Medulla oblongata (tissue), 1 donor: ENCODE measurements at regions not wholly inside any gene's neighbourhood (a gene's known extent, or its start where the extent isn't known, plus 50 kb on each side); places are given as distances from the start of the nearest gene placed in this dataset.

Source experiments
- DNase-seq: peaks from one replicate; pipeline ENCODE4 v3.0.0-alpha.2; 2015; ENCODE audit errors: extremely low spot score

DNA sequence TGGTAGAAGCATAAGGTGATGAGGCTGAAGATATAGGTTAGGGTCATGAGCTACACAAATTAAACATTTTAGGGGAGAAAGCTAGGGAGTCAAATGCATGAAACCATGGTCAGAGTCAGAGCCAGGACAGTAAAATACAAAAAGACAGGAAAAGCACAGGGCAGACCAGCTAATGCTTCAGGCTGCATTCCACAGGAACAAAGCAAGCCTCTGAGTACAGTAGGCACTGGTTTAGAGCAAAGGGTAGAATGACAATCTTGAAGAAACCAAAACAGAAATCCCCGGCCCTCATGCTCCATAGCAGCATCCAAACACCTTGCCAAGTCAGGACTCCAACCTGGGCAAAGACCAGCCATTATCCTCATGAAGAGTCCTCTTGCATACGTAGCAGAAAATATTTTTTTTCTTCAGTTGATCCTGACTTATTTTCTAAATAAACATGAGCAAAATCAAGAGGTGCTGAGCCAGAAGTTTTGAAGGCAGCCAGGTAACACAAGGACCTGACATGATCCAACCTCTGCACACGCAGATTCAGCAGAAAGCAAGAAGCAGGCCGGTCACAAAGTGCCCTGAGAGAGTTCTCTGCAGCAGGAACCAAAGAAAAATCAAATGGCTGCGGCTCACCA is 273.1 kb downstream of the TTLL7 start:
- no peak for DNase-seq

DNA sequence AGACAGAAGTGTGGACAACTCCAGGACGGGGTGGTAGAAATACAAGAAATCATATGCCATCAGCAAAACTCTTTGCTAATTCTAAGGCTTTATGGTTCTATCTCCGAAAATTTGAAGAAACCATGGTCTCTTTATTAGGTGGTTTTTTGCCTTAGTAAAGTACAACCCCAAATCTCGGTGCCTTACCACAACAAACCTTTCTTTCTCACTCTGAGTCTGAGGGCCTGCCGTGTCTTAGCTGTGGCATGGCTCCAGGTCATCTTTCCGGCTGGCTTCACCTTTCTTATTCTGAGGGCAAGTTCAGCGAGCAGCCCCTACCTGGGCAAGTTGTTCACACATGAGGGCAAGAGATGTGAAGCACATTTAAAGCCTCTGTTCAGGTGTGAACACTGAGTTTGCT is 280.6 kb downstream of the TTLL7 start:
- no peak for DNase-seq

DNA sequence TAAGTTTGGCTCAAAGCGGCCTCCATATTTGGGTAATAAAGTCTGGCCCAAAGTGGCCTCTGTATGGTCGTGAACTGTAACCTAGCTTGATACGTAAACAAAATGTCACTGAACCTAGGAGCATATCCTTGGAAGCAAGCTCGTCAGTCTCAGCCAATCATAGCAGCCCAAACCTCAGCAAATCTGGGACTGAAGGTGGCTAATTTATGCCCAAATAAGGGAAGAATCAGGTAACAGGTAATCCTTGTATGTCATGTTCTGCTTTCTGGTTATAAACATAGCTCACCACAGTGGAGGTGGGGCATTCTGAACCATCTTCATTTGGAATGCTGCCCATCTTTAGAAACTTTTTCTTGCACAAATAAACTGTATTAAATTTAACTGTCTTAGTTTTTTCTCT is 281.1 kb downstream of the TTLL7 start:
- no peak for DNase-seq

DNA sequence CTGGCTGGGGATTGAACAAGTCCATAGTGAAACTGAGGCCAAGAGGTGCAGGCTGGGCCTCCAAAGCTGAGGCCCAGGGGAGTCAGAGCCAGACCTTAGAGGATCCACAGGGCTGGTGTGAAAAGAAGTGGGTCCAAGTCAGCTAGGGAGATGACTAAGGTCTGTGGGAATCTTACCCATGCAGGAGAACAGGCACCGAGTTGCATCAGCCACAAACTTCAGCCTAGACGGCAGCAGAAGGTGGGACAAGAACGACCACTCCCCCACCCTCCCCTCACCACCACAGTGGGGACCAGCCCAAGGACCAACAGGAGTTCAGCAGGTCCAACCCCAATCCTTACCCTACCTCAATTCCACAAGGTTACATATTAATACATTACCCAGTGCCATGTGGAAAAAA is 282.3 kb downstream of the TTLL7 start:
- DNase-seq, result no peak

DNA sequence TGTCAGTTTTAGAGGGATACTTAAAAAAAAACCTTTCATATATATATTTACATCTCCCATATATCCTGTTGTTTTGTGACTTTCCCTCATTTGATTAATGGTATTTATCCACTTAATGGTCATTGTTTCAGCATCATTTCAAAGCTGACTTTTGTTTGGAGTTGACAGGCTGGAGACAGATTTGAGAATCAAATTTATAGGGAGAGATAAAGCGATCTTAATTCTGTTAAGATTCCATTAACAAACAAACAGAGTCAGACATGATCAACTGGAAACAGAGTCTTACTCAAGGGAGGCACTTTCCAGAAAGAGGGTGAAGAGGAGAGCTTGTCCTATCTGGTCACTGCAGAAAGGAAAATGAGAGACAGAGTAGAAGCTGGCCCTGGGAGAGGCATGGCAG is 283.4 kb downstream of the TTLL7 start:
- DNase-seq, result no peak

DNA sequence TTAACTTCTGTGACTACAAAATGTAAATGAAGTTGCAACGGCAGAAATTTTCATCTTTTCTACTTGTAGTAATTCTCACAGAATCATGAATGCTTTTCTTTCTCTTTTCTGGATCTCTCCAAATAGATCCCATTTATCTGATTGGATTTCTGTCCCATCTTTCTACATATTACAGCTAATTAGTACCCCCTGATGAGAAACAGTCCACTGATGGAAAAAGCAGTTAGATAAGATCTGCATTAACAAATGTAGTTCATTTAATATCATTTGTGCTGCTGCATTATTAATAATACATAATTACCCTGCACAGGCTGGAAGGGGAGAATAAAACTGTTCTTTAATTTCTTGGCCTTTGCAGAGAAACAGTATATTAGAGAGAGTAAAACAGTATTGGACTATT is 289.3 kb downstream of the TTLL7 start:
- DNase-seq, result no peak

DNA sequence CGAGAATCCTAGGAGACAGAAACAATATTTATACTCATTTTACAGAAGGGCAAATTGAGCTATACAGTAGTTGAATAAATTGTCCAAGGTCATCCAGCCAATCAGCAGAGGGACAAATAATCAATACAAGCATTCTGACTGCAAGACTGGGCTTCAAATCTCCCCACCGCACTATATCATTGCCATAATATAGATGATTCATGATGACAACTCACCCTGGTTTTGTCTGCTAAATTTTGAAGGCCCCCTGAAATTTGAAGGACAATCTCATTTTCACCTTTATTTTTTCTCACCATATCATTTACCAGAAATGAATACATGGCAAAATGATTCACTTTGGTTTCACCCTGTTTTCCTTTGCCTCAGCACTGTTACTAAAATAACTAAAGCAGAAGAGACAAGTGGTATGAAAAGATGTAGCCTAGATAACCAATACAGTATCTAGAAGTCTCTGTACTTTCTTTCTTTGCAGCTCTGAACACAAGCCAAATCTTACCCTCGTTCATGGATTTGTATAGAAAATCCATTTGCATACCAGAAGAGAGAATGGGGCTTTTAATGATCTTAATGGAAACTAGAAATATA is 292.5 kb downstream of the TTLL7 start:
- DNase-seq, result no peak

DNA sequence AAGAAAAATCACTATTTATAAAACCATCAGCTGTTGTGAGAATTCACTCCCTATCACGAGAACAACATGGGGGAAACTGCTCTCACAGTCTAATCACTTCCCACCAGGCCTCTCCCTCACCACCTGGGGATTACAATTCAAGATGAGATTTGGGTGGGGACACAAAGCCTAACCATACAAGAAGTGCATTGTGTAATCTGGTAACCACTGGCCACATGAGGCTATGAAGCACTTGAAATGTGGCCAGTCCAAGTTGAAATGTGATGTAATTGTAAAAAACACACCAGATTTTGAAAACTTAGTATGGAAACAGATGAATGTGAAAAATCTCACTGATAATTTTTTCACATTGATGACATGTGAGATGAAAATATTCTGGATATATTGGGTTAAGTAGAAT is 293.8 kb downstream of the TTLL7 start:
- no peak for DNase-seq

DNA sequence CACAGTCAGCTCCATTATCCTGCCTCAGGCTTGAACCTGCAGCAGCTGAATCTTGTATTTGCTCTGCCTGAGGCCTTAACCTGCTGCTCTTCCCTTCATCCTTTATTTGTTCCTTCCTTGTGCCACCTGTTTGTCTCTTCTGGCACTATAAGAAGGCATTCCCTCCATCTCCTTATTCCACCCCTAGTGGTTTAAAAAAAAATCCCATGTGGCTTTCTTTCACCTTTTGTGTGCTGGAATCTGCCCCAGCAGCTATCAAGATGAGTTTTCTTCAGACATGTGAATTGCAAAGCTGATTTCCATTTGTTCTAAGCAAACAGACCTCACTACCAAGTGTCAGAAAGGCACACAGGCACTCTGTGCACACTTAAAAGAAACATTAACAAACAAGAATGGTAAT is 294.6 kb downstream of the TTLL7 start:
- DNase-seq, result no peak

DNA sequence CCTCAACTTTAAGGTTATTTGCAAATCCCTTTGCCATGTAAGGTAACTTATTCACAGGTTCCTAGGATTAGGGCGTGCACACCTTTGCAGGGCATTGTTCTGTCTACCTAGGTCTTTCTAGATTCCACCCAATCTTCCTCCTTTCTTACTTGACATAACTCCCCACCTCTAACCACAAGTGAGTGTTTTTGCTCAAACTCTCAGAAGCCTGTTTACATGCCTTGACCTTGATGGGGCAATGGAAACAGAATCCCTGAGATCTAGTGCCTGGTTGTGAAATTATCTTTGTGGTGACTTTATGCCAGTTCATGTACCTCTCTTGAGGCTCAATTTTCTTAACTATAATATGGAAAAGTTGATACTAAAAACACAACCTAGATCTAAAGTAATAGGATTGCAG is 296.6 kb downstream of the TTLL7 start:
- no peak for DNase-seq

DNA sequence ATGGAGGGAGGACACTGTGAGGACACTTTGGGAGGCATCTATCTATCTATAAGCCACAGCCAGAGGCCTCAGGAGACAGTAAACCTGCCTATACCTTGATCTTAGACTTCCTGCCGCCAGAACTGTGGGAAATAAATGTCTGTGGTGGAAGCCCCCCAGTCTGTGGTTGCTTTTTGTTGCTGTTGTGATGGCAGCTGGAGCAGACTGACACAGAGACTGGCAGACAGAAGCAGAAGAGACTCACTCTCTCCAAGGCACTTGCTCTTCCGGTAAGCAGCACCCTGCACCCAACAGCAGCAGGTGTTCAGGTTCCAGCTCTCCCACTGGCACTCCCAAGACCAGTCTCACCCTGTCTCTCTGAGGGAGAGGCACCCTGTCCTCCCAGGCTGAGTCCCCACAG is 297.6 kb downstream of the TTLL7 start:
- DNase-seq, result no peak

DNA sequence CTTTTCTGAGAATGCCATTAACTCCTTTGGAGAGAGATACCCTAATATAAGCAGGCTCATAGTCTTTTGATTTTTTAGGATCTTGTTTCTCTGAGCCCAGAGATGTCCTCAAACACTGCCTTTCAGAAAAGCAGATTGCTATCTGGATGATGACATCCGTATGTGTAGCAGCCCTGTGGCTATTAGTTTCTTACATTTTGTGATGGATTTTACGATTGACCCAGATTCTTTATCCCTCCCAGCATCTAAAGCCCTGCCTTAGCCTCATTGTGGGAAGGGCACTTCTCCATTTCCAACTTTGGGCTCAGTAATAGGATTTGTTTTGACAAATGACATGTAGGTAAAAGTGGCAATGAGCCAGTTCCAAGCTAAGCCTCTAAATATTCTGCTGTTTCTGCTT is 300.3 kb downstream of the TTLL7 start:
- no peak for DNase-seq

DNA sequence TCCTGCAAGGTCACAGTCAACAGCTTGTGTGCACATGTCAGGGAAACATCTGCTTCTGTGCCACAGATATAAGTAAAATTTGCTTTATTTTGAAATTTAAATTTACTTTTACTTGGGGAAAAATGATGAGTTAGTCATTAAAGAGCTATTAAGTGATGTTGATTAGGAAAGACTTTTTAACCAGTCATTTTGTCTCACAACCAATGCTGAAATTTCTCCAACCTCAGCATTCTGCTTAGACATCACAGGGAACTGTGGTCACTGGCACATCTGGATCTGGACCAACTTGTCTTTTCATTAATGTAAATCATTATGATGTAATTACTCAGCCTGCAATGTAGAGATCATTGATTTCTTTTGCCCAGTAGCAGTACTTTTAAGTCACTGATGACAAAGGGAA is 301.0 kb downstream of the TTLL7 start:
- no peak for DNase-seq

DNA sequence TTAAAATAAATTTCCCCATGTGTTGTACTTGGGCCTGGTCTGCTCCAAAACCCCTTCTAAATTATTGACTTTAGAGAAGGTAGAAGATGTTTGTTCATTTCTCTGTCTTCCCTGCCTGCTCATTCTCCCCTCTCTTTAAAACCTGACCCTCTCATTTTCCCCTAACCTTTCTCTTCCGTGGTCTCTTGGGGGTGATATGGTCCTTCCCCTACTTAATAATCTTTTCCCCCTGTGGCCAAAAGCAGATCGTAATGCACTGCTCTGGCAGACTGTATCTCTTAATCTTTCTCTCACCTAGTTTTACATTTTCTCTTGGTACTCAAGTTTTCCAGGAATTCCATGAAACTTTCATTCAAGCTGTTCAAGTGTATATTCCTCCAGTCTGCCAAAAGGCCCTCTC is 301.7 kb downstream of the TTLL7 start:
- DNase-seq, result no peak

DNA sequence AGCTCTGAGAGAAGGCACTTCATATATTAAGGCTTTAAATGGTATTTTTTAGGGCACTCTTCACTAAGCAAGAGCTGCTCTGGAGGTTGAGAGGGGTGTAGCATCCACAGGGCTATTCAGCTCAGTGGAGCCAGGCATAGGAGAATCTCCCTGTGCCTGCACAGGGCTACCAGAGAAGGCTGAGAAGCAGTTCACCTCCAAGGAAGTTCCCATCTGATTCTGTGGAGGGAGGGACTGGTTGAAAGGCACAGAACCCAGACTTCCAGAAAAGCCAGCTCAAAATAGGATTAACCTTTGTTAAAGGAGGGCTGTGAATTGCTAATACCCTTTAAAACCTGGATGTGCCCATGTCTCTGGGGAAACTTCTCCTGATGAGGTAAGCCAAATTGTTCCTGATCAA is 304.5 kb downstream of the TTLL7 start:
- DNase-seq, result no peak

DNA sequence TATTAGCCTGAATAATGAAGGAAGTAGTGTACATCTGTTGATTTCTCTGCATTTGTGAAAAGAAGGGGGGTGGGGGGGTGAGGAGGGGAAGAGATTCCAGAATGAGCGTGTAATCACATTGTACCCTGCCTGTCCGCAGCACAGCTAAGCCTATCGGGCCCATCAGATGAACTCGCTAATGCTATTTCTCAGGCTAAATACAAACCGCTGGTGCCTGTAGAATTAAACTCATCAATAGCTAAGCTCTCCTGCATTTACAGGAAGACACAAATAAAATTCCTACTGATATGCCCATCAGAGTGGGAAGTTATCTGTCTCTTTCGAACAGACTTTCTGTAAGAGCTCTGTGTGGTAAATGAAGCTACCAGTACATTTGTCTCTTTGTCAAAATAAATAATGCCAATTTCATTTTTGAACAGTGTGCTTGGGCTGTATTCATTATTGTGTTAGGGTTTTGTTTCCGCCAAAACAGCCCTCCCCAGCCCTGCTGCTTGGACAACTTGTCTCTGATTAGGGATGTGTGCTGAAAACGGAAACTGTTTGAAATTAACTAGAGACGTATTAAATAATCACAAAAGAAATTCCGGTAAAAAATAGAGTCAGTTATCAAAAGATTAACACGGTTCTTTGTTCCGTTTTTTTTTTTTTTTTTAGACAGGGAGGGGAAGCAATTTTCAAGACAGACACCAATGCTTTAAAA is 305.4 kb downstream of the TTLL7 start:
- DNase-seq, result peak; percentile 22

DNA sequence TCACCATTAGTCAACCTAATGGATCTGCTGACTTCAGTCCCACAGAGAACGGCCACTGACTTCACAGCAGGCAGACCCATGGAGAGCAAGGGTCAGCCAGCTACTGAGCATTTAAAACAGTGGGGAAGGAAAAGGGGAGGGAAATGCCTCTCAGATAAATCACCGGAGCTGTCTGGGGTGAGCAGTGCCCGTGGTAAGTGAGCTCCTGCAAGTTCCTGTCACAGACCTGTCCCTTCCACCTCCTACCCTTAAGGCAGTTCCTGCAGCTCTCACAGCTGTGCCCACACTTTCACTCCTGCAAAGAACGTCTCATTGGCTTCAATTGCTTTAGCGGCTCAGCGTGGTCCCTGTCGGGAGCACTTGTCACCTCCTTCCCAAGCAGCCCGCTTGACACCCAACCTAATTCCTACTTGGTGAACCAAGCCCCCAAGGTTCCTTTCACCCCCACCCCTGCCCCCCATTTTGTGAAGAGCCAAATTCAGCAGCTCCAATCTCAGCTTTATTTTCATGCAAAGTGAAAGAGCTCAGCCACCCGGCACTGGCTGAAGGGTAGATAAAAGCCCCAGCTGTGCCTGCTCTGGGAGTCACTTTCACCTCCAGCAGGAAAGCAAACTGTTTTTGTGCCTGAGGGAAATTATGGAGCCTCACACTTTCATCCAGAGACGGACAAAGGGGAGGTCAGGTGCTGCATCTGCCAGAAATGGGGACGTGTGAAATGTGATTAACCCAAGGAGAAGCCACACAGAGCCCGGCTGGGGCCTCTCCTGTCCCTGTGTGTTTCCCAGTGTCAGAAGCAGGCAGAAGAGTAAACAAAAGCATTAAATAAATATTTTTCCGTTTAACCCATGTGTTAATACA is 306.2 kb downstream of the TTLL7 start:
- peak; percentile 19 for DNase-seq

DNA sequence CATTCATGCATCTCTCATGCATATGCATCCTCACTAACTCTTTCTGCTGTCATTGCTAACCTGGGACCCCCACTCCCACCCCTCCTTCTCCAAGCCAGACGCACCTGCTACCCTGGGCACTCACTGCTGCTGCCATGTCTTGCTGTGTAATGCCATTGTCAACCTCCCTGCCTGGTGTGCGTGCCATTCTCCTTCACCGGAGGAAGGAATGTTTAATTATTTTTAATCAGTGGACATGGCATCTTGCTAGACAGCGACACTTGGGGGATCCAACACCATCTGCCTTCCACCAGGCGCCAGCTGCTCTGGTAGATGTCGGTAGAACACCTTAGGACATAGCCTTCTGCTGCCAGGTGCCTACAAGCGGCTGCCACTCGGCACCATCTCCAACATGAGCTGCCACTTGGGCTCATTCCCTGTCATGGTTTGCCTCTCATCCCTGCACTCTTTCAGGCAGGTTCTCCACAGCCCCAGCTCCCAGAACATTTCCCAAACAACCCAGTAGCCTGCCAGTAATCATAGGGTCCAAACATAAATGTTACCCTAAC is 306.9 kb downstream of the TTLL7 start:
- no peak for DNase-seq

DNA sequence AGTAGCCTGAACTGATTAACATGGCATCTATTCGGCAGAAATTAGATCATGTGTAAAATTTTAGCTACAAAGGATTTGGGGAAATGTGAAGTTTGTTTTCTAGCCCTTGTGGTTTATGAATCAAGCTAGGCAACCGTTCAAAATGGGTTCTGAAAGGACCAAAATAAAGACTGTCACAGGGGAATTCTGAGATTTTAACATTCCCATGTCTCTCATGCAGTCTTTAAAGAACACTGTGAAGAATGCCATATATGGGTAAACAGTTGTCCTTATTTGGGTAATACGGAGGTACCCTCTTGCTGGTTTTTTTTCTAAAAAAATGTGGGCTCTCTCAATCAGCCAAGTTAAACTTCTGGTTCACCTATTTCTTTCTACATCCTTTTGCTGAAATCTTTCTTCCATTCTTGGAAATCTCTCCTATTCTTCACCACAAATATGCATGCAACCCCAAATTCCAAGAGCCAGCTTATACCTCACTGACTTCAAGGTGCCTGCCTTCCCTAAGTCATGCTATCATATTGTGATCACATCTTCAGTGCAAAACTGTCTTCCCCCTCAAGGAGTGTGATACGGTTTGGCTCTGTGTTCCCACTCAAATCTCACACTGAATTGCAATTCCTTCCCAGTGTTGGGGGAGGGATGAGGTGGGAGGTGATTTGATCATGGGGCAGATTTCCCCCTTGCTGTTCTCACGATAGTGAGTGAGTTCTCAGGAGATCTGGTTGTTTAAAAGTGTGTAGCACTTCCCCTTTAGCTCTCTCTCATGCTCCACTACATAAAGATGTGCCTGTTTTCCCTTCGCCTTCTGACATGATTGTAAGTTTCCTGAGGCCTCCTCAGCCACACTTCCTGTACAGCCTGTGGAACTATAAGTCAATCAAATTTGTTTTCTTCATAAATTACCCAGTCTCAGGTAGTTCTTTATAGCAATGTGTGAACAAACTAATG is 308.7 kb downstream of the TTLL7 start:
- DNase-seq, result no peak

DNA sequence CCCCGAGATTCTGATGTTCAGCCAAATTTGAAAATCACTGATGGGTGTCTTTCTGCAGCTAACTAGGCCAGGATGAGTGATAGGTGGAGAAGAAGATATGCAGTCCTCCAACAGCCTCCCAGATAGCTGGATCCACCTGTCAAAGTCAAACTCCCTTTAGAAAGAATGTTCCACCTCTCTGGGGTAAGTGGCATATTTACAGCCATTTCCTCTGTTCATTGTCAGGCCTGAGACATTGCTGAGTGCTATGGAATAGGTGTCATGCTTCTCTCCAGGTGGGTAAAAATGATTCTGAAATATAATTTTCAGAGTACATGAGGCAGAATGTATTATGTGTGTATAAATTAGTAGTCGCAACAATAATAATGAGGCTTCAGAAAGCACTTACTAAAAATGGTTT is 316.8 kb downstream of the TTLL7 start:
- no peak for DNase-seq

DNA sequence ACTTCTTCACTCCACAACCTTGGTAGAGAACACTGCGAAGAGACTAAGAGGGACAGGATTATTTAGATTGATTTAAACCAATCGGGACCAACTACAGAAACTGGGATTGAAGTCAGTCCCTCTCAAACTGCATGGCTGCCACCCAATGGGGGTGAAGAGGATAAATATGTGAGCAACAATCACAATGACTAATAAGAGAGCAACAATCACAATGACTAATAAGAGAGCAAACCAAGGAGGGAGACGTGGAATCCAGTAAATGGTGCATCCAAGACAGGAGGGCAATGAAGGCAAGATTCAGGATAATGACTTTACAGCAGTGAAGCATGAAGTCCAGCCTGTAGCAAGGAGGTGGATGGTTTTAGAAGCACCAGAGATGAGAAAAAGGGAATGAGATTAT is 322.8 kb downstream of the TTLL7 start:
- no peak for DNase-seq
